K562 (cell line): ENCODE measurements at regions not wholly inside any gene's neighbourhood (a gene's known extent, or its start where the extent isn't known, plus 50 kb on each side); places are given as distances from the start of the nearest gene placed in this dataset.

ENCODE experiments used
- CREB3L1 ChIP-seq: fragments of 450-650 bp; IDR thresholded peaks from 2 replicates; pipeline ENCODE4 v1.6.1; 2014; ENCODE audit warnings: low read depth, mild to moderate bottlenecking, moderate library complexity, borderline replicate concordance
- ZNF407 ChIP-seq: fragments of 450-650 bp; IDR thresholded peaks from 2 replicates; pipeline ENCODE4 v1.6.1; 2016; ENCODE audit warnings: low read depth

- TF ChIP-seq ZNF407 (no peak), CREB3L1 (no peak)
Observed at GRCh38 chr1:69433073-69433472, 134.6 kb upstream of the LRRC7 start (continued).
